ENCODE measurements at regions not wholly inside any gene's neighbourhood (a gene's known extent, or its start where the extent isn't known, plus 50 kb on each side); places are given as distances from the start of the nearest gene placed in this dataset.

DNA sequence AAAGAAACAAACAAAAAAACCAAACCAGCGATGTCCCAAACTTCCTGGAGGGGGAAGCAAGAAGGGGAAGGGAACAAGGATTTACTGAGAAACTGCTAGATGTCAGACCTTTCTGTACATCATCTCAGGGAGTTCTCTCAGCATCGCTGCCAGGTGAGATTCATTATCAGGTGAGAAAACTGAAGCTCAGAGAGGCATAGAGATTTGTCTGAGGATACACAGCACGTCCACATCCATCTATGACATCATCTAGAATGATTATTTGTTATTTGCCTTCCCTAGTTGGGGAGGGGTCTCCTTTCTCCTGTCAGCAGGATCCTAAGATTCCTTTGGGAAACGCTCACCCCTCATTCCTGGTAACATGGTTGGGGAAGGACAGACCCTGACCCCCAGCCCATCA lies 57.1 kb upstream of the LINGO1 start:
- Histone ChIP-seq H3K4me1 (ENCODE audit: control insufficient read depth in 2 of 3, insufficient read depth in 2 of 3, low read depth in 1 of 3, low read length in 3 of 3) (no peaks in the 10 kb centered on the region), H3K27ac (ENCODE audit: low read depth in 2 of 2, low read length in 2 of 2) (no peak overlapping the region), H3K9me3 (ENCODE audit: control insufficient read depth in 2 of 3, insufficient read depth in 1 of 3, low read length in 3 of 3) (no peaks in the 10 kb centered on the region), H3K4me3 (ENCODE audit: low read length in 3 of 3) (no peak overlapping the region), H3K27me3 (ENCODE audit: control insufficient read depth, insufficient read depth, low read length) (no peaks in the 10 kb centered on the region), H3K36me3 (ENCODE audit: control insufficient read depth in 2 of 3, insufficient read depth in 3 of 3, low read length in 3 of 3) (no peaks in the 10 kb centered on the region), H3K9ac (ENCODE audit: low read length in 3 of 3) (no peak overlapping the region)
- DNase-seq, result no peak
- FAIRE-seq, result no peak
- TF ChIP-seq, protein P1, sequence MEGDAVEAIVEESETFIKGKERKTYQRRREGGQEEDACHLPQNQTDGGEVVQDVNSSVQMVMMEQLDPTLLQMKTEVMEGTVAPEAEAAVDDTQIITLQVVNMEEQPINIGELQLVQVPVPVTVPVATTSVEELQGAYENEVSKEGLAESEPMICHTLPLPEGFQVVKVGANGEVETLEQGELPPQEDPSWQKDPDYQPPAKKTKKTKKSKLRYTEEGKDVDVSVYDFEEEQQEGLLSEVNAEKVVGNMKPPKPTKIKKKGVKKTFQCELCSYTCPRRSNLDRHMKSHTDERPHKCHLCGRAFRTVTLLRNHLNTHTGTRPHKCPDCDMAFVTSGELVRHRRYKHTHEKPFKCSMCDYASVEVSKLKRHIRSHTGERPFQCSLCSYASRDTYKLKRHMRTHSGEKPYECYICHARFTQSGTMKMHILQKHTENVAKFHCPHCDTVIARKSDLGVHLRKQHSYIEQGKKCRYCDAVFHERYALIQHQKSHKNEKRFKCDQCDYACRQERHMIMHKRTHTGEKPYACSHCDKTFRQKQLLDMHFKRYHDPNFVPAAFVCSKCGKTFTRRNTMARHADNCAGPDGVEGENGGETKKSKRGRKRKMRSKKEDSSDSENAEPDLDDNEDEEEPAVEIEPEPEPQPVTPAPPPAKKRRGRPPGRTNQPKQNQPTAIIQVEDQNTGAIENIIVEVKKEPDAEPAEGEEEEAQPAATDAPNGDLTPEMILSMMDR (IDR thresholded peaks at IDR 0.05; ENCODE audit: borderline replicate concordance, extremely low read depth, insufficient read depth), result no peak
- intact Hi-C loops (cut with DNase I), result no loop called here

DNA sequence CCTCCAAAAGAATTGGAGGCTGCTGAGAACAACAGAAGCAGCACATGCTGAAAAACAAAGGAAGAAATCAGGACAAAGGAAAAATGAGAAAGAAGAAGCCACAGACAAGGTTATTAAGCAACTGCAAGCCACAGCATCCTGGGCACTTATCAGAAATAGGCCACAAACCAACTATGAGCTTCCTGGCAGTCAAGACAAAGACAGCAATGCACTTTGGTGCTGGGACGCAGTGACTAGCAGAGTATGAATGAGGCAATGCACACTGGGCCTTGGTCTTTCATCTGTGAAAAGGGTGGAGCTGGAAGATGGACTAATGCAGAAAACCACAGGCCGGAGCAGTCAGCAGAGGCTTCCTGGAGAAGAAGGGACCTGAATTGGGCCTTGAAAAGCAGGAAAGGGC lies 56.0 kb upstream of the LINGO1 start:
- FAIRE-seq, result no peak
- Histone ChIP-seq H3K9ac (ENCODE audit: low read length in 3 of 3) (no peak overlapping the region), H3K36me3 (ENCODE audit: control insufficient read depth in 2 of 3, insufficient read depth in 3 of 3, low read length in 3 of 3) (no peaks in the 10 kb centered on the region), H3K27me3 (ENCODE audit: control insufficient read depth, insufficient read depth, low read length) (no peaks in the 10 kb centered on the region), H3K4me3 (ENCODE audit: low read length in 3 of 3) (no peak overlapping the region), H3K27ac (ENCODE audit: low read depth in 2 of 2, low read length in 2 of 2) (no peak overlapping the region), H3K4me1 (ENCODE audit: control insufficient read depth in 2 of 3, insufficient read depth in 2 of 3, low read depth in 1 of 3, low read length in 3 of 3) (no peaks in the 10 kb centered on the region), H3K9me3 (ENCODE audit: control insufficient read depth in 2 of 3, insufficient read depth in 1 of 3, low read length in 3 of 3) (no peaks in the 10 kb centered on the region)
- no peak for DNase-seq
- intact Hi-C loops (cut with DNase I), result no loop called here
- TF ChIP-seq, protein P1 (IDR thresholded peaks at IDR 0.05; ENCODE audit: borderline replicate concordance, extremely low read depth, insufficient read depth), result no peak

DNA sequence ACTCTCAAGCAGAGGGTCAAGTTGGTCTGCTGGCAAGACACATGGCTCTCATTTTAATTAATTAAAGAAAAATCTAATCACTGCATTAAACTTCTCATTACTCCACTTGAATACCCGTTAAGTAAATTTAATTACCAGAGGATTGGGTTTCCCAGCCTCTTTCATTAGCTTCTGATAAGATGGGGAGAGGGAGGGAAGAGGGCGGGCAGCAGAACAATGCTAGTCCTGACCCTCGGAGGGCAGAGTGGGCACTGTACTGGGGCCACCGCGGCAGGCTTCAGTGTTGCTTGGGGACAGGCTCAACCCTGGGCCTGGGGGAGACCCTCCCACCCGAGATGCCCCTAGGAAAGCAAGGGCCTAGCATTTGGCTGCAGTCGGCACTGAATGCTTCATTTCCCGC lies 55.6 kb upstream of the LINGO1 start:
- no peaks in the 10 kb centered on the region for H3K36me3 ChIP-seq (ENCODE audit: control insufficient read depth in 2 of 3, insufficient read depth in 3 of 3, low read length in 3 of 3)
- intact Hi-C loops (cut with DNase I), result no loop called here
- TF ChIP-seq, protein P1 (IDR thresholded peaks at IDR 0.05; ENCODE audit: borderline replicate concordance, extremely low read depth, insufficient read depth), result no peak
- no peak overlapping the region for H3K9ac ChIP-seq (ENCODE audit: low read length in 3 of 3)
- H3K4me3 ChIP-seq (ENCODE audit: low read length in 3 of 3), result no peak overlapping the region
- no peak for DNase-seq
- no peak overlapping the region for H3K27ac ChIP-seq (ENCODE audit: low read depth in 2 of 2, low read length in 2 of 2)
- H3K4me1 ChIP-seq (ENCODE audit: control insufficient read depth in 2 of 3, insufficient read depth in 2 of 3, low read depth in 1 of 3, low read length in 3 of 3), result no peaks in the 10 kb centered on the region
- no peaks in the 10 kb centered on the region for H3K27me3 ChIP-seq (ENCODE audit: control insufficient read depth, insufficient read depth, low read length)
- FAIRE-seq, result no peak
- no peaks in the 10 kb centered on the region for H3K9me3 ChIP-seq (ENCODE audit: control insufficient read depth in 2 of 3, insufficient read depth in 1 of 3, low read length in 3 of 3)

DNA sequence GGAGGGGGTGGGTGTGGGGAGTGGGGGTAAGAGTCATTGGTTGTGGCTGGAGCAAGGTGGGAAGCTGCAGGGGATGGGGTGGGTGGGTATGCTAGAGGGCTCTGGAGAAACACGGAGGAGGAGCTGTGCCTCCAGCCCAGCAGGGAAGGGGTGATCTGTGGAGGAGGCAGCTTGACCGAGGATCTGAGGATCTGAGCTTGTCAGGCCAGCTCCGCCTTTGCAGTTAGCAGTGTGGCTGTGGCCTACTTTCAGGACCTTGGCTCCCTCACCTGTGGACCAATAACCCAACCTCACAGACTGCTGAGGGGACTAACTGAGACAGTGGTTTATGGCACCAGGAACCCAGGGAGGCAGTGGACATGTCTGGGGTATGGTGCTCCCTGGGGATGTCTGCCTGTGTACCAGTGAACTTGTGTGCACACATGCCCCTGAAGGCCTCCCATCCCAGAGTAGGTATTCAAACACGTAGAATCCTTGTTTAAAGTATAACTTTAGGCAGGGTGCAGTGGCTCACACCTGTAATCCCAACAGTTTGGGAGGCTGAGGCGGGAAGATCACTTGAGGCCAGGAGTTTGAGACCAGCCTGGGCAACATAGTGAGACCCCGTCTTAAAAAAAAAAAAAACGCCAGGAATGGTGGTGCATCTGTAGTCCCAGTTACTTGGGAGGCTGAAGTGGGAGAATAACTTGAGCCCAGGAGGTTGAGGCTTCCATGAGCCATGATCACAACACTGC lies 52.5 kb upstream of the LINGO1 start:
- H3K36me3 ChIP-seq (ENCODE audit: control insufficient read depth in 2 of 3, insufficient read depth in 3 of 3, low read length in 3 of 3), result no peaks in the 10 kb centered on the region

More for the DNA sequence above, 52.5 kb upstream of the LINGO1 start:
- Histone ChIP-seq H3K9ac (ENCODE audit: low read length in 3 of 3) (no peak overlapping the region), H3K27ac (ENCODE audit: low read depth in 2 of 2, low read length in 2 of 2) (no peak overlapping the region), H3K4me1 (ENCODE audit: control insufficient read depth in 2 of 3, insufficient read depth in 2 of 3, low read depth in 1 of 3, low read length in 3 of 3) (no peaks in the 10 kb centered on the region), H3K4me3 (ENCODE audit: low read length in 3 of 3) (no peak overlapping the region), H3K27me3 (ENCODE audit: control insufficient read depth, insufficient read depth, low read length) (no peaks in the 10 kb centered on the region), H3K9me3 (ENCODE audit: control insufficient read depth in 2 of 3, insufficient read depth in 1 of 3, low read length in 3 of 3) (no peaks in the 10 kb centered on the region)
- intact Hi-C loops (cut with DNase I), result no loop called here
- FAIRE-seq (no peak), DNase-seq (no peak)
- TF ChIP-seq, protein P1 (IDR thresholded peaks at IDR 0.05; ENCODE audit: borderline replicate concordance, extremely low read depth, insufficient read depth), result no peak

All from kidney (tissue), 13 donors.